ENCODE measurements at regions not wholly inside any gene's neighbourhood (a gene's known extent, or its start where the extent isn't known, plus 50 kb on each side); places are given as distances from the start of the nearest gene placed in this dataset.

- TF ChIP-seq CTCF (IDR thresholded peaks at IDR 0.05; ENCODE audit: insufficient read depth, low read length, poor library complexity, severe bottlenecking): no peak
- no peak for DNase-seq (ENCODE audit: extremely low read depth, insufficient read length)
- no peak overlapping the region for H3K4me3 ChIP-seq (replicated peaks; ENCODE audit: low read depth, low read length)
- H3K36me3 ChIP-seq (ENCODE audit: control insufficient read depth, insufficient read depth, low read length): no peaks in the 10 kb centered on the region
- H3K27me3 ChIP-seq (replicated peaks; ENCODE audit: control insufficient read depth, insufficient read depth, low read length): no peaks in the 10 kb centered on the region
Measured at GRCh38 chr10:130854151-130854550, 457.4 kb downstream of the TCERG1L start.

DNA sequence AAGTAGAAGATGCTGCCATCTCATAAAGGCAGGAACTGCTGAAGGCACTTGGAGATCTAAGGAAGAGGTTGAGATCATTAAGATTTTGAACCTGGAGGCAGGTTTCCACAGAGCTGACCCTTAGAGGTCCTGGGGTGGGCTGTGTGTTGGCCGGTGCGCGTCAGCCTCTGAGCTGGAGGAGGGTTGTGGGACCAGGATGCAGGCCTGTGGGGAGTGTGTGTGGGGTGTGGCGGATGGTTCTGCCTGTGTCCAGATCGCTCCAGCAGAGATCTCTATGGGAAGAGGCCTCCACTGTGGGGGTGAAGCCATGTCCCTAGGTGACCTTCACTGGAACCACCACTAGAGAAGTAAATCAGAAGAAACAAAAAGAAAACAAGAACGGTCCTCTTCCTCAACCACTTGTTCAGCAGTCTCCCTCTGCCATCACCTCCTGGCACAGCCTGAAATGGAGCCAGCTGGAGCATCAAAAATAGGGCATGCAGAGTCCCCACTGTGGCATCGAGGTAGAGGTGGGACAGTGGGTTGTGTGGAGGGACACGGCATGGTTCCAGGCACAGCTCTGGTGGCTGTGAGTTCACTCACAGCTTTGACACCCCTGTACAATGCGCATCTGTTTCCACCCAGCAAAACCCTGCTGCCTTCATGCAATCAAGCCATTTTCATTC lies 453.8 kb downstream of the TCERG1L start:
- Histone ChIP-seq H3K36me3 (ENCODE audit: control insufficient read depth, insufficient read depth, low read length) (no peaks in the 10 kb centered on the region), H3K27me3 (replicated peaks; ENCODE audit: control insufficient read depth, insufficient read depth, low read length) (no peaks in the 10 kb centered on the region), H3K4me3 (replicated peaks; ENCODE audit: low read depth, low read length) (no peak overlapping the region)
- no peak for TF ChIP-seq CTCF (IDR thresholded peaks at IDR 0.05; ENCODE audit: insufficient read depth, low read length, poor library complexity, severe bottlenecking)
- DNase-seq (ENCODE audit: extremely low read depth, insufficient read length): no peak

- TF ChIP-seq CTCF (IDR thresholded peaks at IDR 0.05; ENCODE audit: insufficient read depth, low read length, poor library complexity, severe bottlenecking): no peak
Measured at GRCh38 chr10:130858626-130859025, 452.9 kb downstream of the TCERG1L start.

GRCh38 chr10:130859427-130859826 lies 452.1 kb downstream of the TCERG1L start:
- no peak for DNase-seq (ENCODE audit: extremely low read depth, insufficient read length)
- no peaks in the 10 kb centered on the region for H3K36me3 ChIP-seq (ENCODE audit: control insufficient read depth, insufficient read depth, low read length)
- no peak for TF ChIP-seq CTCF (IDR thresholded peaks at IDR 0.05; ENCODE audit: insufficient read depth, low read length, poor library complexity, severe bottlenecking)

More at GRCh38 chr10:130858626-130859025, 452.9 kb downstream of the TCERG1L start:
- DNase-seq (ENCODE audit: extremely low read depth, insufficient read length): no peak
- H3K36me3 ChIP-seq (ENCODE audit: control insufficient read depth, insufficient read depth, low read length): no peaks in the 10 kb centered on the region
- no peak overlapping the region for H3K4me3 ChIP-seq (replicated peaks; ENCODE audit: low read depth, low read length)
- H3K27me3 ChIP-seq (replicated peaks; ENCODE audit: control insufficient read depth, insufficient read depth, low read length): no peaks in the 10 kb centered on the region

GRCh38 chr10:130862122-130862521 lies 449.4 kb downstream of the TCERG1L start:
- TF ChIP-seq CTCF (IDR thresholded peaks at IDR 0.05; ENCODE audit: insufficient read depth, low read length, poor library complexity, severe bottlenecking): no peak
- Histone ChIP-seq H3K4me3 (replicated peaks; ENCODE audit: low read depth, low read length) (no peak overlapping the region), H3K27me3 (replicated peaks; ENCODE audit: control insufficient read depth, insufficient read depth, low read length) (no peaks in the 10 kb centered on the region), H3K36me3 (ENCODE audit: control insufficient read depth, insufficient read depth, low read length) (no peaks in the 10 kb centered on the region)
- no peak for DNase-seq (ENCODE audit: extremely low read depth, insufficient read length)

More at GRCh38 chr10:130859427-130859826, 452.1 kb downstream of the TCERG1L start:
- Histone ChIP-seq H3K27me3 (replicated peaks; ENCODE audit: control insufficient read depth, insufficient read depth, low read length) (no peaks in the 10 kb centered on the region), H3K4me3 (replicated peaks; ENCODE audit: low read depth, low read length) (no peak overlapping the region)

DNA sequence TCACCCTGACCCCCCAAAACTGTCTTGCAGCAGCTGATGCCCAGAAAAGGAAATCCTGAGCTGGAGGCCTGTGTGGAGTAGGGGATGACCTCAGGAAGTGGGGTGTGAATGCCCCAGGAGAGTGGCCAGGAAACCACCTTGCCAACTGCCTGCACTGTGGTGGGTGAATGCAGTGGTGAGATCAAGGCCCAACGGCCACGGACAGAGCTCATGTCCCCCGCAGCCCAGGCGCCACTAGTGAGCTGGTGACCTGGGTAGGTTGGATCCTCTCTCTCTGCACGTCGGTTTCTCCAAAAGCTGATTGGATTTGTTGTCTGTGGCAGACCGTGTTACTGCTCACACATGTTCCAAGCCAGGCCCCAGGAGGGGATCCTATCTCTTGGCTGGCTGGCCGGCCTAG lies 448.9 kb downstream of the TCERG1L start:
- H3K4me3 ChIP-seq (replicated peaks; ENCODE audit: low read depth, low read length): no peak overlapping the region
- no peak for TF ChIP-seq CTCF (IDR thresholded peaks at IDR 0.05; ENCODE audit: insufficient read depth, low read length, poor library complexity, severe bottlenecking)
- no peak for DNase-seq (ENCODE audit: extremely low read depth, insufficient read length)
- no peaks in the 10 kb centered on the region for H3K27me3 ChIP-seq (replicated peaks; ENCODE audit: control insufficient read depth, insufficient read depth, low read length)
- no peaks in the 10 kb centered on the region for H3K36me3 ChIP-seq (ENCODE audit: control insufficient read depth, insufficient read depth, low read length)
